Astrocyte (in vitro differentiated cells and primary cell): ENCODE measurements at regions not wholly inside any gene's neighbourhood (a gene's known extent, or its start where the extent isn't known, plus 50 kb on each side); places are given as distances from the start of the nearest gene placed in this dataset.

ENCODE experiments used
- DNase-seq: peaks from one replicate; pipeline ENCODE4 v3.0.0-alpha.2; 2010; ENCODE audit warnings: low read depth
- FAIRE-seq: peaks from 2 replicates; lab custom pipeline; 2011; peaks lifted over from hg19 to GRCh38; lab: Jason Lieb, UNC
- H2AFZ ChIP-seq: 2 replicates; pipeline ENCODE4 v1.6.0; 2012; ENCODE audit warnings: low read depth, low read length, inconsistent platforms
- H3K27ac ChIP-seq: 2 replicates; pipeline ENCODE4 v1.5.1; 2011; ENCODE audit warnings: low read depth, low read length, inconsistent platforms
- H3K27me3 ChIP-seq: 2 replicates; pipeline ENCODE4 v1.6.0; 2011; ENCODE audit warnings: low read length, inconsistent platforms; ENCODE audit not compliant: insufficient read depth
- H3K36me3 ChIP-seq: 2 replicates; pipeline ENCODE4 v1.5.1; 2011; ENCODE audit warnings: low read length, inconsistent platforms; ENCODE audit not compliant: insufficient read depth
- H3K4me1 ChIP-seq: 2 replicates; pipeline ENCODE4 v1.5.1; 2011; ENCODE audit warnings: low read length, inconsistent platforms; ENCODE audit not compliant: insufficient read depth
- H3K4me2 ChIP-seq: 2 replicates; pipeline ENCODE4 v1.6.0; 2012; ENCODE audit warnings: low read length, inconsistent platforms
- H3K4me3 ChIP-seq: 2 replicates; pipeline ENCODE4 v1.5.1; 2011; ENCODE audit warnings: low read depth, mild to moderate bottlenecking, low read length, inconsistent platforms; ENCODE audit not compliant: insufficient read depth
- H3K79me2 ChIP-seq: 2 replicates; pipeline ENCODE4 v1.6.0; 2012; ENCODE audit warnings: mild to moderate bottlenecking, low read length, inconsistent platforms; ENCODE audit not compliant: insufficient read depth
- H3K9ac ChIP-seq: 2 replicates; pipeline ENCODE4 v1.6.0; 2012; ENCODE audit warnings: mild to moderate bottlenecking, low read length, inconsistent platforms
- H3K9me3 ChIP-seq: 2 replicates; pipeline ENCODE4 v1.5.1; 2012; ENCODE audit warnings: low read depth, mild to moderate bottlenecking, low read length, inconsistent platforms; ENCODE audit not compliant: insufficient read depth
- H4K20me1 ChIP-seq: 2 replicates; pipeline ENCODE4 v1.6.0; 2012; ENCODE audit warnings: low read length, inconsistent platforms; ENCODE audit not compliant: insufficient read depth
- H3K27ac Mint-ChIP-seq: one replicate; pipeline ENCODE4 v1.8.0; 2021; ENCODE audit warnings: mild to moderate bottlenecking, mixed read lengths; ENCODE audit not compliant: unreplicated experiment
- H3K27me3 Mint-ChIP-seq: one replicate; pipeline ENCODE4 v1.8.0; 2021; ENCODE audit warnings: low read depth, mixed read lengths; ENCODE audit not compliant: unreplicated experiment
- H3K36me3 Mint-ChIP-seq: one replicate; pipeline ENCODE4 v1.8.0; 2021; ENCODE audit warnings: low read depth, mixed read lengths; ENCODE audit not compliant: unreplicated experiment
- H3K4me1 Mint-ChIP-seq: one replicate; pipeline ENCODE4 v1.8.0; 2021; ENCODE audit warnings: low read depth, mixed read lengths; ENCODE audit not compliant: unreplicated experiment
- H3K4me3 Mint-ChIP-seq: one replicate; pipeline ENCODE4 v1.8.0; 2021; ENCODE audit warnings: mild to moderate bottlenecking, moderate library complexity, mixed read lengths; ENCODE audit not compliant: unreplicated experiment
- H3K9me3 Mint-ChIP-seq: one replicate; pipeline ENCODE4 v1.8.0; 2021; ENCODE audit warnings: mild to moderate bottlenecking, mixed read lengths; ENCODE audit not compliant: unreplicated experiment
- EZH2 ChIP-seq: IDR thresholded peaks from 2 replicates; pipeline ENCODE4 v1.6.1; 2012; ENCODE audit warnings: mild to moderate bottlenecking, low read length, inconsistent platforms; ENCODE audit not compliant: insufficient read depth
- TF ChIP-seq, protein P1 (sequence below): IDR thresholded peaks from 2 replicates; pipeline ENCODE4 v1.5.1; 2011; ENCODE audit warnings: low read depth, mild to moderate bottlenecking, inconsistent platforms, low read length, moderate library complexity; ENCODE audit not compliant: insufficient read depth

DNA sequence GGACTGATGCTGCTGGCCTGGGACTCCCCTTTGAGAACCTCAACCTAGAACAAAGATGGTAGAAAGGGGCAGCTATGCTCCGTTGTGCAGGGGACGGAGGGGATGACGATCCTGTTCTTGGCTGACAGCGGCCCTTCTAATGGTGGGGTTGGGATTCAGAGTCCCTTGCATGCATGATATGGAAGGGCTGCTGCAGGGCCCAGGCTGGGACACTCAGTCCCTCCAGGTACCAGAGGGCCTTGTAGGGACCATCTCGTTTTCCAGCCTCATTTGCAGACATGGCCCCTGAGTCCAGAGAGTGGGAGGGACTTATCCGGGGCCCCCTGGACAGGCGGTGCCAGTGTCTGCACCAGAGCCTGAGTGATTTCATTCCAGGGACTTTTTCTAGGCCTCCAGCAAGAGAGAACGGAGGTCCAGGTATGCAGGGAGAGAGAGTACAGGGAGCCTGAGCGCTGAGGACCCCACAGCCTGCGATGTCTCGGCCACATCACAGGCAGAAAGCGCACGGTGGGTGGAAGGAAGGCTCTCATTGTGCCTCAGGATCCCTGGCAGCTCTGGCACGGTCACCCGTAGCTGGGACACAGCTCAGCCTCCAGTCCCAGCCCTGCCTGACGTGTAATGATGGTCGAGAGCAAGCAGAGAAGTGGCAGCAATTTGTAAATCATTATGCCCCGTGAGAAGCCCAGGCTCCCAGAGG is 860.8 kb downstream of the TBC1D22A start:
- Histone ChIP-seq H3K4me1 (no peaks in the 10 kb centered on the region), H4K20me1 (no peaks in the 10 kb centered on the region), H2AFZ (no peak overlapping the region), H3K9me3 (peaks cover 17% of the 10 kb centered on the region), H3K27me3 (no peaks in the 10 kb centered on the region), H3K27ac (no peak overlapping the region), H3K79me2 (no peaks in the 10 kb centered on the region), H3K4me2 (no peak overlapping the region), H3K36me3 (no peaks in the 10 kb centered on the region), H3K9ac (no peak overlapping the region), H3K4me3 (no peak overlapping the region)
- H3K4me3 Mint-ChIP-seq: no peak overlapping the region
- H3K4me1 Mint-ChIP-seq: peaks cover 4% of the 10 kb centered on the region
- peaks cover 7% of the 10 kb centered on the region for H3K9me3 Mint-ChIP-seq
- no peak for TF ChIP-seq EZH2
- TF ChIP-seq, protein P1, sequence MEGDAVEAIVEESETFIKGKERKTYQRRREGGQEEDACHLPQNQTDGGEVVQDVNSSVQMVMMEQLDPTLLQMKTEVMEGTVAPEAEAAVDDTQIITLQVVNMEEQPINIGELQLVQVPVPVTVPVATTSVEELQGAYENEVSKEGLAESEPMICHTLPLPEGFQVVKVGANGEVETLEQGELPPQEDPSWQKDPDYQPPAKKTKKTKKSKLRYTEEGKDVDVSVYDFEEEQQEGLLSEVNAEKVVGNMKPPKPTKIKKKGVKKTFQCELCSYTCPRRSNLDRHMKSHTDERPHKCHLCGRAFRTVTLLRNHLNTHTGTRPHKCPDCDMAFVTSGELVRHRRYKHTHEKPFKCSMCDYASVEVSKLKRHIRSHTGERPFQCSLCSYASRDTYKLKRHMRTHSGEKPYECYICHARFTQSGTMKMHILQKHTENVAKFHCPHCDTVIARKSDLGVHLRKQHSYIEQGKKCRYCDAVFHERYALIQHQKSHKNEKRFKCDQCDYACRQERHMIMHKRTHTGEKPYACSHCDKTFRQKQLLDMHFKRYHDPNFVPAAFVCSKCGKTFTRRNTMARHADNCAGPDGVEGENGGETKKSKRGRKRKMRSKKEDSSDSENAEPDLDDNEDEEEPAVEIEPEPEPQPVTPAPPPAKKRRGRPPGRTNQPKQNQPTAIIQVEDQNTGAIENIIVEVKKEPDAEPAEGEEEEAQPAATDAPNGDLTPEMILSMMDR: no peak
- DNase-seq: no peak
- FAIRE-seq: no peak
- H3K27ac Mint-ChIP-seq: no peak overlapping the region
- H3K27me3 Mint-ChIP-seq: peaks cover 25% of the 10 kb centered on the region
- H3K36me3 Mint-ChIP-seq: no peaks in the 10 kb centered on the region

DNA sequence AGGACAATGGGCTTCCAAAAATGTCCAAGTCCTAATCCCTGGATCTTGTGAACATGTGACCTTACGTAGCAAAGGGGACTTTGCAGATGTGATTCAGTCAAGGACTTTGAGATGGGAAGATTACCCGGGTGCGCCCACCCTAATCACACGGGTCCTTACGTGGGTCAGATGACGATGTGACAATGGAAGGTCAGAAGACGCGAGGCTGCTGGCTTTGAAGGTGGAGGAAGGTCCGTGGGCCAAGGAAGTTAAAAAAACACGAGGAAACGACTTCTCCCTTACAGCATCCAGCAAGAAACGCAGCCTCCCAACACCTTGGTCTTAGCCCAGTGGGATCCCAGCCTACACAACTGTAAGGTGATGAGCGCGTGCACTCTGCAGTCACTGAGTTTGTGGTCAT is 860.1 kb downstream of the TBC1D22A start:
- no peak overlapping the region for H3K4me3 Mint-ChIP-seq
- peaks cover 3% of the 10 kb centered on the region for H3K4me1 Mint-ChIP-seq
- H3K9me3 ChIP-seq: peaks cover 15% of the 10 kb centered on the region
- H3K79me2 ChIP-seq: no peaks in the 10 kb centered on the region
- H3K27me3 ChIP-seq: no peaks in the 10 kb centered on the region
- H3K4me3 ChIP-seq: no peak overlapping the region
- H3K36me3 ChIP-seq: no peaks in the 10 kb centered on the region
- DNase-seq (no peak), FAIRE-seq (no peak)
- no peaks in the 10 kb centered on the region for H3K36me3 Mint-ChIP-seq
- H3K9ac ChIP-seq: no peak overlapping the region
- no peak overlapping the region for H3K27ac ChIP-seq
- H3K4me2 ChIP-seq: no peak overlapping the region
- peaks cover 25% of the 10 kb centered on the region for H3K27me3 Mint-ChIP-seq
- no peaks in the 10 kb centered on the region for H3K4me1 ChIP-seq
- peaks cover 7% of the 10 kb centered on the region for H3K9me3 Mint-ChIP-seq
- no peak overlapping the region for H3K27ac Mint-ChIP-seq
- H4K20me1 ChIP-seq: no peaks in the 10 kb centered on the region
- TF ChIP-seq, protein P1: no peak
- TF ChIP-seq EZH2: no peak
- no peak overlapping the region for H2AFZ ChIP-seq

DNA sequence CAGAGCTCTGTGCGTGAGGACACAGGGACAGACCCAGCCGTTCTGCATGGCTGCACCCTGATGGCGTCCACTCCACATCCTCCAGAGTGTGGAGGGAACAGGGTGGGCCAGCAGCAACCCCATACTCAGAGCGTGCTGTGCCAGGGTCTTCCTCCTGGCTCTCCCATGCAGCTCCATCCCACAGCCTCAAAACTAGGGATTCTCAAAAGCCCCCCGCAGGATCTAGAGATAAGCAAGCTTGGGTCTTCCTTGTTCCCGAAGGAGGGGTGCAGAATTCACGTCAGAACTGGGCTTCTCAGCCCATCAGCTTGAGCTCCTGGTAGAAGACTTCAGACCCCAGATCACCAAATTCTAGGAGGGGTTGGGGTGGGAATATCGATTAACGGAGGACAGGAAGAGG is 858.8 kb downstream of the TBC1D22A start:
- H2AFZ ChIP-seq: no peak overlapping the region
- no peak overlapping the region for H3K27ac ChIP-seq
- no peak overlapping the region for H3K4me3 ChIP-seq
- no peaks in the 10 kb centered on the region for H3K36me3 ChIP-seq
- H4K20me1 ChIP-seq: no peaks in the 10 kb centered on the region
- Mint-ChIP-seq H3K4me1 (no peaks in the 10 kb centered on the region), H3K27me3 (peaks cover 27% of the 10 kb centered on the region), H3K36me3 (no peaks in the 10 kb centered on the region), H3K27ac (no peak overlapping the region), H3K4me3 (no peak overlapping the region), H3K9me3 (peaks cover 4% of the 10 kb centered on the region)
- no peaks in the 10 kb centered on the region for H3K27me3 ChIP-seq
- no peaks in the 10 kb centered on the region for H3K79me2 ChIP-seq
- TF ChIP-seq EZH2: no peak
- TF ChIP-seq, protein P1: no peak
- FAIRE-seq (no peak), DNase-seq (no peak)
- H3K4me1 ChIP-seq: no peaks in the 10 kb centered on the region
- H3K4me2 ChIP-seq: no peak overlapping the region
- no peak overlapping the region for H3K9ac ChIP-seq
- peaks cover 12% of the 10 kb centered on the region for H3K9me3 ChIP-seq
